ENCODE measurements at regions not wholly inside any gene's neighbourhood (a gene's known extent, or its start where the extent isn't known, plus 50 kb on each side); places are given as distances from the start of the nearest gene placed in this dataset.

GRCh38 chr11:130749216-130749615, 167.1 kb downstream of the SNX19 start:
- DNase-seq: no peak

DNA sequence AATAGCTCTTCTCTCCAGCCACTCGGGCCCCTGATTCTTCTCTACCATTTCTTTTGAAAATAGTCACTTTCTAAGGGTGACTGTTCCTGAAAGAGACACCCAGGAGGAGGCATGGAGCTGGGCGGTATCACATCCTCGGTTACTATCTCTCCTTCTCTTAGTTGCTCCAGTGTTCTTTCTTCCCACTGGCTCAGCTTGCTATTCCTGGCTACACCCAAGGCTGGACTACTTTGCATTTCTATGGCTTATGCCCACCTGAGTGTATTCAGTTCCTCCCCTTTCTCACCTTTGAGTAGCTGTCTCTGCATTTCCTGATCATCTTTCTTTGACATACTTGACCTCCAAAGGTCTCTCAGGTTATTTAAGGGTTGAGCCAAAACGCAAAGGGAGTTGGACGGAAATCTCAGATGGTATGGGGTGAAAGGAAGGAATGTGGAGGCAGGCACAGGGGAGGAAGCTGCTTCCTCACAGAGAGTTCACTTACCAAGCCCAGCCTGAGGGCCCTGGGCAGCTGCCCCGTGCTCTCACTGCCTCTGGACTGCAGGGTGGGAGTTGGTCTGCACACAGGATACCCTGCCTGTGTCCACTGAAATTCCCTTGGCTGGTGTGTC, 155.7 kb downstream of the SNX19 start:
- no peak for DNase-seq

- DNase-seq: no peak
Measured at GRCh38 chr11:130761560-130762220, 154.6 kb downstream of the SNX19 start.

GRCh38 chr11:130762638-130763037, 153.6 kb downstream of the SNX19 start:
- no peak for DNase-seq

GRCh38 chr11:130763087-130763980, 152.9 kb downstream of the SNX19 start:
- no peak for DNase-seq

DNA sequence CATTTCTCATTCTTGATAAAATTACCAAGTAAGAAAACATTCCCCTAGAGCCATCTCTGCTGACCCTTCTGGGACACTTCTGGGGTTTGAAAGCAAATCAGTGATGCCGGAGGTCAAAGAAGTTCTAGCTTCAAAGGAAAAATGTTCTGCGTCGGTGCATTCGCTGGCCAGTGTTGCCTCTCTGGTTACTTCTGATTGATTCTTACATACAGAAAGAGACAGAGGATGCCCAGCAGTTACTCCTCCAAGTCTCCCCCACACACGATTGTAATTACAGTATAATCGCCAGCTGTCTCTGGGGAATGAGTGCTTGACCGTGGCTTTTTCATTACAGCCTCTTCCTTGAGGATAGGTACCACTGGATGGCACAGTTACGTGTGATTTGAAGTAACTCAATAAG, 150.9 kb downstream of the SNX19 start:
- no peak for DNase-seq

DNA sequence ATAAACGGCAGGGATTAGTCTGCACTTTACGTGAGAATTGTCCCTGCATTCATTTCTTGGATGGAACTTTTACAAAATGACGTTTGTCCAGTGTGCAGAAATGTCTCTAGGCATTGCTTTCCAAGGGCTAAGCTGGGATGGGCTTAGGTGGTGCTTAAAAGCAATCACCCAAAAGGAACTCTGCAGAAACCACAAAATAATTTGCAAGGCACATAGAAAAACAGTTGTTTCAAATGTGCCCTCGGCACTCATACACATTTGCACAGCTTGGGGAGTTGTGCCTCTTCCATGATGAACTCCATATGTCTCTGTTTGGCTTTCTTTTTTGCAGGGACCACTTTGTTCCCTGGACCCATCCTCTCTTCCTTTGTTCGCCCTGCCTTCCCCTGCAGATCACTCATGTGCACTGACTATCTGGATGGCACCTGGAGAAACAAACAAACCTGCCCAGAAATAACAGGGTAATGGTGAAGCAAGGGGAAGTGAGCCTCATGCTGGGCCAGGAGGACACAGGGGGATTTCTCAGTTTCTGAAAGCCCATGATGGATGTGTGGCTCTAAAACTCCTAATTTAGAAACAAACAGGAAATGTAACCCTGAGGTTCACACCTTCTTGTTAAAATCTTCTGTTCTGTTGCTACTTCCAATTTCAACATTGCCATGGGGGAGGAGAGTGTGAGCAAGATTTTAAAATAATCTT, 150.2 kb downstream of the SNX19 start:
- DNase-seq: no peak

DNA sequence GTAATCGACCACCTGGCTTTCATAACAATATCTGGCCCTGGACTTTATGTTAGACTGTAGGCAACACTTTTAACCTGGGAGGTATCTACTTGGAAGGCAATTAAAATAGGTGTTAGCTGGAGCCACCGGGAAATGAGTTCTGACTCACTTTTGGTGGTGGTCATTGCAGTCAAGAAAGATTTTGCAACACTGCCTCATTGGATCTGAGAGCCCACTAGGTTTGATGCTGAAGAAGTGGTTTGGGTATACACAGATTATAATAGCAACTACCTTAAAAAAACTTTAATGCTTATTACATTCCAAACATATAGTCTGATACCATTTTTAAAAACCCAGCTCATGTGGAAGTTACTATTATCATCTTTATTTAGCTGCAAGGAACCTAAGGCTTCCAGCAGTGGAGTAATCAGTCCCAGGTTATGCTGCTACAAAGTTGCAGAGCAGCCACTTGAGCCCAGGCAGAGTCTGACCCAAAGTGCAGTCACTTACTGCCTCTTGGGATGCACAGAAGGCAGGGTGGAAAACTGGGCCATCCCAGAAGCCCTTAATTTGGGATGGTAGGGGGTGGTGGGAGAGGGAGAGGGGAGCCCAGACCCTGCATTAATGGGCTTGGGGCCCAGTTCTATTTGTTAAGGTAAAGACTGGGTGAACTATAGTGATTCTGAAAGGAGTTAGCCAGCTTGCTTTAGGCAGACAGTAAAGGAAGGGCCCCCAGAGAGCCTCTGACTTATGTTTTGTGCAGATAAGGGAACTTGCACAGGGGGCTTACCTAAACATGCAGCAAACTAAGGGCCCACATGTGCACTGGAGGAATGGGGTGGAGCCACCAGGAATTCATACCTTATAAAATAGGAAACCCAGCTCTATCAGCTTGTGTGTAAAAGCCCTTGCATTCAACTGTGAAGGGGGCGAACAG, 149.4 kb downstream of the SNX19 start:
- DNase-seq: no peak

GRCh38 chr11:130769782-130770535, 146.3 kb downstream of the SNX19 start:
- no peak for DNase-seq

DNA sequence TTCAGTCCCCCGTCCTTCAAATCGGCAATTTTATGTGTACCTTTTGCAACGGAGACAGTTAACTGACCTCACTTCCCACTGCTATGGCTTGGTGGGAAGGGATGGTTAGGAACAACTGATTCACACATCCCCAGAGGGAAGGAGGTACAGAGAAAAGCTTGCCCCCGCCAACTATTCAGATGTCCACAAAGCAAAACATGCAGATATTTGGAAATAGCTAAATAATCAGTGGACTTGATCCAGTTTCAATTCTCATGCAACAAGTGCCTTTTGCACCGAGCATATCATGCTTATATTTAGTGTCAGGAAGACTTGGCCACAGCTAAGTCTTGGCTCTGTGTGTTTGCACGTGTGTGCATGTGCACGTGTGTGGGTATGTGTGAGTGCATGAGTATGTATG, 144.6 kb downstream of the SNX19 start:
- DNase-seq: no peak

DNA sequence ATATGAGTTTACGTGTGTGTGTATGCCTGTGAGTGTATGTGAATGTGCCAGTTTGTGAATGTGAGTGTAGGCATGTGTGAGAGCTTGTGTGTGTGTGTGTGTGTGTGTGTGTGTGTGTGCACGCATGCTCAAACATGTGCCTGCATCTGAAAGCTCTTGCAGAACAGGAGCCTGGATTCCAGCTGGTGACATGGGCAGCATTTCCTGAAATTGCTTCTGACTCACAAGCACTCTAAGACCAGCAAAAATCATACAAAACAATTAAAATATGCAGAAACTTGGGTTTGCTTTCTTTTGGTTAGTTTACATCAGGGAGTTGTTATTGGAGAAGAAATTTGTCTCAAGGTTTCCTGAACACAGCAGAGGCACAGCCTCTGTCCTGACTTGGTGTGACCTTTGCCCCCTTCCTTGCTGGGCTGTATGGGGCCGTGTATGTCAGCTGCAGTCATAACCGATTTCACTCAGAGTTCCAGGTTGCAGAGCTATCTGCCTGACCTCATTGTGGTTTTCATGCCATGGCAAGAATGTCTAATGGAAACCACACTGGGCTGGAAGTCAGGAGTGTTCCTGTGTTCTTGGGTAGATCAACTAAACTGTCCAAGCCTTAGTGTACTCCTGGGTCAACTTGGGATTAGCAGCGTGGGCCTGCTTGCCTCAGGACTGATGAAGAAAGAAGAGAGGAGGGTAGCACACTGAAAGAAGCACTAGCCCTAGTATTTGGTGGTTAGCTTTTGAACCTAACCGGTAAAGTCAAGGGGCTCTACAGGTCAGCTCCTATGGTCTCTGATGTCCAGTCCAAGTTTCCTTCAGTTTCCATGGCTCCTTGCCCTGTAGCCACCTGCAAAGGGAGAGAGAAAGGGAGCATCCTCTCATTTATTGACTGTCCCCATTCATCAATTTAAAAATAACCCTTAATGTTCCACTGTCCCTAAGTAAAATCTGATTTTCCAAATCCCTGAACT, 143.7 kb downstream of the SNX19 start:
- no peak for DNase-seq

DNA sequence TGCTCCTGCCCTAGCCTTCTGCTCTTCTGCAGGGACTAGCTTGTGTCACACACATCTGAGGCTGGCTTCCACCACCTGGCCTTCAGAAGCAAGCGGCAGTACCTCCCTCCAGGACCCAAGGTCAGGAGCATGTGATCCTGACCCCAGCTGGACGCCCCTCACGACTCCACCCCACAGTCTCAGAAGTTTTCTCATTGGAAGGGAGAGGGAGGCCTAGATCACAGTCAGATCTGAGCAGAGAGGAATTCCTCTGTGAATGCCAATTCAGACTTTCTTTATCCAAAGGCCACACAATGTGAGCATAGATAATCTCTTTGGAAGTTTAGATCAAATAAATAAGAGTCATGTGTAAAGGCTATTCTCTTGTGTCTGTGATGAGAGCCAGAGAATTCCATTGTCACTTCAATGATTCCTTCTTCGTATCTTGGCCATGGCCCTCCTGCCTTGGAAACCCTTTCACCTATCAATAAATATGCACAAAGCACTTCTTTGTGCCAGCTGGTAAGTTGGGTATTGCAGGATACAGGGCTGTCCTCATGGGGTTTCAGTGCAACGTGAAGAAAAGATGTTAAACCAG, 142.9 kb downstream of the SNX19 start:
- no peak for DNase-seq

DNA sequence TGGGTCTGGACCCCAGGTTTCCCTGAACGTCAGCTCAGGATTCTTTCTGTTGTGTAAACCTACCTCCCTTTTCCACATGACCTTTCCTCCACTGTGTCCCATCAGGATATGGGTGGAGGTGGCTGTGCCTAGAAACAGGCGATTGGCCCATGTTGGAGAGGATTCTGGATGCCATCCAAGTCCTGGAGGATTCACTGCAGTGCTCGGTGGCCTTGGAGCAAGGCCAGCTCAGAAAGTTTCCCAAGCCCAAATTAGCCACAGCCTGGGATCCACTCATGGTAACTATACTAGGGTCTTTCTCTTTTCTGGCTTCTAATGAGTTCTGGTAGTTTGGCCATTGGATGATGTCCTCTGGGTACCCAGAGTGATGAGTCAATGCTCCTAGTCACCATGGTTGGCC, 141.6 kb downstream of the SNX19 start:
- DNase-seq: no peak

DNA sequence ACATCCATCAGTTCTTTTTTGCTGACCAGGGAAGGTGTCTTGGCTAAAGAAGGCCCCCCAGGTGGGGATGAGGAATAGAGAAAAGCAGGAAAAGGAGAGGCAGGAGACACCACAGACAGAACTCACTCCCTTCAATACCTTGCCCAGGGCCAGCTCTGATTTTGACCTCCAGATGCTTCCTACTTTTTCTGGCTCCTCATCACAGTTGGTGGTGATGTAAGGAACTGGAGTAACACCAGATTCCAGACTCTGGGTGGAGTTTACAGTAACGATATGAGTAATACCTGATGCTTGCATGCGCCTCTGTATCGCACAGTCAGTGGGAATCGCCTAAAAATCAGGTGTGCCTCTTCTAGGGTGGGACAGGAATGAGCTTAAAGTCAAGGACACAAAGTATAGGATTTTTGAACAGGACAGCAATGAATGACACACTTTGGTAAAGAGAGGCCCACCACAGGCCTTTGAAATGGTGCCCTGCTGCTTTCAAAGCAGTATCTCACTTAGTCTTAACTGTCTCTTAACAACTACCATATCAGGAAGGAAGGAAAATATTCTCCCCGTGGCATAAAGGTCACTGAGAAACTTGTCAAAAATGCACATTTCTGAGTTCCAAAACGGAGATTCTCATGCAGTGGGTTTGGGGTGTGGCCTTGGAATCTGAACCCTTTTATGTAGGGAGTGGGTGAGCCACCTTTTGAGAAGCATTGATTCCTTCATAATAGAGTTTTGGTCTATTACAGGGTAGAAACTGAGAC, 140.8 kb downstream of the SNX19 start:
- DNase-seq: no peak

DNA sequence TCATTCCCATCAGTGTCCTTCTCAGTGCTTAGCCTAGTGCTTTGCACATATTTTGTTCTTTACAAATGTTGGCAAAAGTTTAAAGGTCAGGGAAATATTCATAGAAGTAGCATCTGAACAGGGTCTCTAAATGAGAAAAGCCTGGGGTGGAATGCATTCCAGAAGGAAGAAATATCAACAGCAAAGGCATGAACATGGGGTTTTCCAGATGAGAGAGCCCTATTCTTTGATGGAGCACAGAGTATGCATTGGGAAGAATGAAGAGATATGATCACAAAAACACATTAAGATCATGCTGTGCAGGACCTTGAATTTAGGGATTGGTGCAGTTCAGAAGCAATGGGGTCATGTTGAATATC, 140.2 kb downstream of the SNX19 start:
- no peak for DNase-seq

- no peak for DNase-seq
Measured at GRCh38 chr11:130778026-130778425, 138.3 kb downstream of the SNX19 start.

GRCh38 chr11:130778705-130779104, 137.6 kb downstream of the SNX19 start:
- no peak for DNase-seq

GRCh38 chr11:130779267-130779666, 137.0 kb downstream of the SNX19 start:
- no peak for DNase-seq

DNA sequence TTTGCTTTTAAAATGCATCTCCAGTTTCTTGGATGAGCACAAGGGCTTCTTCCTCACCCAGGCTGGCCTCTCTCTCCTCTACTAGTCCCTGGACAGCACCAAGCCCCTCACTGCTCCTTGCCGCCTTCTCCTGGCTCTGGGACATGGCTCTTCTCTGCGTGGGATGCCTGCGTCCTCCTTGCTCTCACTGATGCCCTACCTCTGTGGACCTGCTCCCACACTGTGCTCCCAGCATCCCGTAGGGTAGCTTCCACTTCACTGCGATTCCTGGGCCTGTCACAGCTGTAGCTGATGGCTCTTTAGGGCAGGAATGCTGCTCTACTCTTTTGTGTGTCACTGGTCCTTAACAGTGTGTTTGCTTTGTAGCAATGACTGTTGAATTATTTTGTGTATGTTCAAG, 136.3 kb downstream of the SNX19 start:
- no peak for DNase-seq

Measured in NCI-H82 (cell line).